22Rv1 (cell line): ENCODE measurements at regions not wholly inside any gene's neighbourhood (a gene's known extent, or its start where the extent isn't known, plus 50 kb on each side); places are given as distances from the start of the nearest gene placed in this dataset.

Source experiments
- CTCF ChIP-seq: fragments of 450-650 bp; IDR thresholded peaks from 2 replicates; pipeline ENCODE4 v1.5.1; 2017; ENCODE audit warnings: mild to moderate bottlenecking
- ZFX ChIP-seq: fragments of 450-650 bp; IDR thresholded peaks from 2 replicates; pipeline ENCODE4 v1.6.1; 2017; ENCODE audit warnings: antibody characterized with exemption, borderline replicate concordance

GRCh38 chr13:21259571-21260455, 83.4 kb downstream of the MRPL57 start:
- TF ChIP-seq CTCF (no peak), ZFX (no peak)
